Tibial nerve (tissue), 4 donors: ENCODE measurements at regions not wholly inside any gene's neighbourhood (a gene's known extent, or its start where the extent isn't known, plus 50 kb on each side); places are given as distances from the start of the nearest gene placed in this dataset.

ENCODE experiments used
- EP300 ChIP-seq, 2 donors: sonication (generic); formaldehyde crosslinking; IDR thresholded peaks; one replicate each; pipeline ENCODE4 v1.6.1; 2017; ENCODE audit warnings: antibody characterized with exemption in 2 of 2, mild to moderate bottlenecking in 1 of 2
- TF ChIP-seq, protein P1 (sequence below), 5 experiments: fragments of 200-600 bp in 3 of 5; fragments of 450-650 bp in 2 of 5; sonication (generic) in 3 of 5; IDR thresholded peaks; one replicate each; pipeline ENCODE4 v1.5.1; 2016 to 2019; ENCODE audit warnings: antibody characterized with exemption in 5 of 5, mild to moderate bottlenecking in 3 of 5, moderate library complexity in 2 of 5

GRCh38 chr4:125387770-125388169, 73.0 kb downstream of the FAT4 start:
- TF ChIP-seq, protein P1, sequence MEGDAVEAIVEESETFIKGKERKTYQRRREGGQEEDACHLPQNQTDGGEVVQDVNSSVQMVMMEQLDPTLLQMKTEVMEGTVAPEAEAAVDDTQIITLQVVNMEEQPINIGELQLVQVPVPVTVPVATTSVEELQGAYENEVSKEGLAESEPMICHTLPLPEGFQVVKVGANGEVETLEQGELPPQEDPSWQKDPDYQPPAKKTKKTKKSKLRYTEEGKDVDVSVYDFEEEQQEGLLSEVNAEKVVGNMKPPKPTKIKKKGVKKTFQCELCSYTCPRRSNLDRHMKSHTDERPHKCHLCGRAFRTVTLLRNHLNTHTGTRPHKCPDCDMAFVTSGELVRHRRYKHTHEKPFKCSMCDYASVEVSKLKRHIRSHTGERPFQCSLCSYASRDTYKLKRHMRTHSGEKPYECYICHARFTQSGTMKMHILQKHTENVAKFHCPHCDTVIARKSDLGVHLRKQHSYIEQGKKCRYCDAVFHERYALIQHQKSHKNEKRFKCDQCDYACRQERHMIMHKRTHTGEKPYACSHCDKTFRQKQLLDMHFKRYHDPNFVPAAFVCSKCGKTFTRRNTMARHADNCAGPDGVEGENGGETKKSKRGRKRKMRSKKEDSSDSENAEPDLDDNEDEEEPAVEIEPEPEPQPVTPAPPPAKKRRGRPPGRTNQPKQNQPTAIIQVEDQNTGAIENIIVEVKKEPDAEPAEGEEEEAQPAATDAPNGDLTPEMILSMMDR (IDR thresholded peaks at IDR 0.05) = no peak
- no peak for TF ChIP-seq EP300 (IDR thresholded peaks at IDR 0.05)
